RWPE2 (cell line): ENCODE measurements at regions not wholly inside any gene's neighbourhood (a gene's known extent, or its start where the extent isn't known, plus 50 kb on each side); places are given as distances from the start of the nearest gene placed in this dataset.
A peak's percentile ranks its signal among the peaks of the same experiment; 100 is the strongest.

Experiments used
- ATAC-seq: fragments of 200-7000 bp; cut with Tn5 transposase; 3 replicates; pipeline ENCODE4 v1.9.1; 2021; ENCODE audit warnings: low read depth
- DNase-seq: peaks from one replicate; pipeline ENCODE4 v3.0.0-alpha.2; 2020; ENCODE audit warnings: low spot score
- H3K27ac ChIP-seq: fragments of 450-650 bp; 2 replicates; pipeline ENCODE4 v1.5.1; 2017; ENCODE audit warnings: mild to moderate bottlenecking; ENCODE audit not compliant: poor library complexity, severe bottlenecking
- H3K27me3 ChIP-seq: fragments of 250-450 bp; sonication (Bioruptor Pico); 2 replicates; pipeline ENCODE4 v1.5.1; 2021; ENCODE audit warnings: mild to moderate bottlenecking, moderate library complexity; ENCODE audit not compliant: insufficient read depth, poor library complexity, severe bottlenecking
- H3K36me3 ChIP-seq: fragments of 250-450 bp; sonication (Bioruptor Pico); 2 replicates; pipeline ENCODE4 v1.5.1; 2020; ENCODE audit warnings: low read depth, mild to moderate bottlenecking, moderate library complexity
- H3K4me1 ChIP-seq: fragments of 250-450 bp; sonication (Bioruptor Pico); 2 replicates; pipeline ENCODE4 v1.5.1; 2021; ENCODE audit warnings: mild to moderate bottlenecking, moderate library complexity; ENCODE audit not compliant: insufficient read depth, poor library complexity, severe bottlenecking
- H3K4me3 ChIP-seq: fragments of 250-450 bp; sonication (Bioruptor Pico); 2 replicates; pipeline ENCODE4 v1.5.1; 2021; ENCODE audit warnings: mild to moderate bottlenecking, moderate library complexity; ENCODE audit not compliant: severe bottlenecking
- H3K9me3 ChIP-seq: fragments of 250-450 bp; sonication (Bioruptor Pico); 2 replicates; pipeline ENCODE4 v1.5.1; 2021; ENCODE audit warnings: mild to moderate bottlenecking, moderate library complexity; ENCODE audit not compliant: severe bottlenecking
- CTCF ChIP-seq: fragments of 450-650 bp; IDR thresholded peaks from one replicate; pipeline ENCODE4 v1.5.1; 2017; ENCODE audit warnings: mild to moderate bottlenecking, moderate library complexity; ENCODE audit not compliant: poor library complexity, severe bottlenecking

DNA sequence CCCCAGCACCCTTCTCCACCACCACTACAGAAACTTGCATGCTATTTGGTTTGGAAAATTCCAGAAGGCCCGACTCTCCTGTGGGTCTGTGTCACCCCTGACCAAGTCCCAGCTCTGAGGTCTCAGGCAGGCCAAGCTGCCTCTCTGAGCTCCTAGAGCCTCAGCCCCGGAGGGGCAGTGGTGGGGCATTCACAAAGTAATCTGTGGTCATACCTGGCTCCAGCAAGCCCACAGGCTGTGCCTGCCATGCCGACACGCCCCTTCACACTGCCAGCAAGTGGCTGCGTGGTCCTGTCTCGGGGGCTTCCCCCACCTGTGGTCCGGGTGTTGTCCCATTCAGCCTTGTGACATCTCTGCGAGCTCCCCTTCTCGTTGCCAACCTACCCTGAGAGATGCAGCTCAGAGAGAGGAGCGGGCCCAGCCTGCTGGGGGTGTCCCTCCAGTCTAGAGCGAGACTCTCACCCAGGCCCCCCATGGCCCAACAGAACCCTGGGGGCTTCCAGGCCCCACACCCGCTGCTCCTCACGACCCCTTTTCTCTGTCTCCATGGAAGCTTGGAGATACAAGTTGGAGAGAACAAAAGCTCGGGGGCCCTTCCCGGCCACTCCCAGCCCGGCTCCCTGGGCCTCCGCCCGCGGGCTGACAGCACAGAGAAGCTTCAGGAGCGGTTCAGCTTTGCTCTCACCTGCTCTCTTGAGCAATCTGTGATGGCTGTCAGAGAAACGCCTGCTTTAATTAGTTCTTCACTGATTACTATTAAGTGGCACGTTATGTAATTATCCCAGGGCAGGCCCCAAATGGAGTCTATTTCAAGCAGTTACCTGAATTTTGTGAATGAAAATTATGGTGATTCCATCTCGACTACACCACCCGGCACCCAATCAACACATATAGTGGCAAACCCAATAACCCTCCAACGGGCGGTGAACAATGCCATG lies 147.7 kb upstream of the PHACTR3 start:
- Histone ChIP-seq H3K36me3 (no peaks in the 10 kb centered on the region), H3K4me1 (no peaks in the 10 kb centered on the region), H3K27me3 (peaks cover 36% of the 10 kb centered on the region), H3K9me3 (no peaks in the 10 kb centered on the region), H3K4me3 (no peak overlapping the region), H3K27ac (no peak overlapping the region)
- TF ChIP-seq CTCF: no peak
- no peak for ATAC-seq
- DNase-seq: peak; percentile 73

DNA sequence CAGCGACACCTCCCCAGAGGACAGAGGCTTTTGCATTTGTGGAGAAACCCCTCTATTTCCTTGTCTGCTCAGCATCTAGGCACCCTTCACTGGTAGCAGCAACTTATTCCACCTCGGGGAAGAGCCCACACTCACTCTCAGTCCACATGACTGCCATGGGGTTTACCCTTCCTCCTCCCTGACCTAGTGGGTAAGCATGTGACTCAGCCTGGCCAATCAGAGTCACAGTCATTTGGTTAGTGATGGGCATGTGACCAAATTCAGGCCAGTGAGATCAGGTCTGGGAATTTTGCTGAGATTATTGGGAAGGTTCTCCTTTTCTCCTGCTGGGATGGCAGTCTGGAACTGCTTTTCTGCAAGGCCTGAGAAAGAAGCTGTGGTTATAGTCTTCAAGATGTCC lies 145.7 kb upstream of the PHACTR3 start:
- ATAC-seq: no peak
- Histone ChIP-seq H3K4me1 (no peaks in the 10 kb centered on the region), H3K9me3 (no peaks in the 10 kb centered on the region), H3K27ac (no peak overlapping the region), H3K36me3 (no peaks in the 10 kb centered on the region), H3K27me3 (peaks cover 43% of the 10 kb centered on the region), H3K4me3 (no peak overlapping the region)
- DNase-seq: no peak
- TF ChIP-seq CTCF: no peak

GRCh38 chr20:59459586-59459985 lies 144.8 kb upstream of the PHACTR3 start:
- Histone ChIP-seq H3K4me3 (no peak overlapping the region), H3K27ac (no peak overlapping the region), H3K27me3 (peaks cover 47% of the 10 kb centered on the region), H3K36me3 (no peaks in the 10 kb centered on the region), H3K9me3 (no peaks in the 10 kb centered on the region), H3K4me1 (no peaks in the 10 kb centered on the region)
- ATAC-seq: no peak
- peak; percentile 49 for DNase-seq
- no peak for TF ChIP-seq CTCF

- Histone ChIP-seq H3K4me1 (no peaks in the 10 kb centered on the region), H3K4me3 (no peak overlapping the region), H3K9me3 (no peaks in the 10 kb centered on the region), H3K27ac (no peak overlapping the region), H3K36me3 (no peaks in the 10 kb centered on the region), H3K27me3 (peaks cover 52% of the 10 kb centered on the region)
- TF ChIP-seq CTCF: no peak
- DNase-seq: peak; percentile 64
- no peak for ATAC-seq
Measured at GRCh38 chr20:59460352-59460751, 144.0 kb upstream of the PHACTR3 start.

- ATAC-seq (no peak), DNase-seq (no peak)
- no peak for TF ChIP-seq CTCF
- Histone ChIP-seq H3K9me3 (no peaks in the 10 kb centered on the region), H3K4me3 (no peak overlapping the region), H3K36me3 (no peaks in the 10 kb centered on the region), H3K27me3 (peaks cover 56% of the 10 kb centered on the region), H3K27ac (no peak overlapping the region), H3K4me1 (no peaks in the 10 kb centered on the region)
Measured at GRCh38 chr20:59461526-59461925, 142.8 kb upstream of the PHACTR3 start.
